Stimulated activated effector memory CD8-positive, alpha-beta T cell treated with anti-CD3 and anti-CD28 coated beads, Interleukin-12 subunit alpha, Interleukin-12 subunit beta, amount 100 ng/mL, for 72 hours (primary cell): ENCODE measurements at regions not wholly inside any gene's neighbourhood (a gene's known extent, or its start where the extent isn't known, plus 50 kb on each side); places are given as distances from the start of the nearest gene placed in this dataset.

Source experiments
- ATAC-seq: fragments of 150-1000 bp; cut with Tn5 transposase; 2 replicates; pipeline ENCODE4 v1.10.0; 2021
- DNase-seq, 2 donors: peaks; one replicate each; pipeline ENCODE4 v3.0.0; 2021 to 2022; ENCODE audit warnings: low spot score in 2 of 2
- H3K27ac Mint-ChIP-seq: one replicate; pipeline ENCODE4 v1.8.0; 2022; ENCODE audit warnings: mild to moderate bottlenecking, mixed read lengths
- H3K36me3 Mint-ChIP-seq: one replicate; pipeline ENCODE4 v1.8.0; 2022; ENCODE audit warnings: mild to moderate bottlenecking, mixed read lengths
- H3K4me1 Mint-ChIP-seq: one replicate; pipeline ENCODE4 v1.8.0; 2022; ENCODE audit warnings: mixed read lengths
- H3K4me3 Mint-ChIP-seq: one replicate; pipeline ENCODE4 v1.8.0; 2022; ENCODE audit warnings: mild to moderate bottlenecking, mixed read lengths
- H3K9me3 Mint-ChIP-seq: one replicate; pipeline ENCODE4 v1.8.0; 2022; ENCODE audit warnings: mixed read lengths

DNA sequence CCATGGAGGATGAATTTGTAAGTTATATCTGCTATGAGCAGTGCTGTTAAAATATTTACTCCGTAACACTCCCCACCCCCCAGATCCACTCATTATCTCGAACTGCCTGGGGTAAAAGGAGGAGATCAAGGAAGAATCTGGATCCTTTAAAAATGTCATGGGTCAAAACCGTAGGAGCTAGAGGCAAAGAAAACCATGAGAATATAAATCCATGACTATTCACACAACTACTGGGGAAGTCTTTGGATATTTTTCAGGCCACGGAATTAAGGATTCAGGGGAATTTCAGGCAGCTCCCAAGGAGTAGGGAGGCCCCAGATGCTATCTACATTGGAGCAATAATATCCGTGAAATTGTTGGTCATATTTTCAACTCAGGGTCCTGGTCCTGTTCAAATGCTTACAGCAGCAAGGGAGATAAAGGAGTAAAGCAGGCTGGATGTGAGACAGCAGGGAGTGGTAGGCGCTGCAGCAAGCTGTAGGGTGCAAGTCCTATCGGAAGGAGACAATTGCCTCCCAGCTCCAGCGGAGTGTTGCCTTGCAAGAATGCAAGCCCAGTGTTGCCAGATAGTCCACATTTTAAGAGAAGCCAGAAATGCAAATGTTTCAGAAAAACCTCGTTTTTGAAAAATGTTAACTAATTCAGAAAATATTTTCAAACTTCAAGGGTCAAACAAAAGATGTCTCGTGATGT lies 116.2 kb upstream of the KIT start:
- DNase-seq, result no peak
- H3K27ac Mint-ChIP-seq, result no peak overlapping the region

DNA sequence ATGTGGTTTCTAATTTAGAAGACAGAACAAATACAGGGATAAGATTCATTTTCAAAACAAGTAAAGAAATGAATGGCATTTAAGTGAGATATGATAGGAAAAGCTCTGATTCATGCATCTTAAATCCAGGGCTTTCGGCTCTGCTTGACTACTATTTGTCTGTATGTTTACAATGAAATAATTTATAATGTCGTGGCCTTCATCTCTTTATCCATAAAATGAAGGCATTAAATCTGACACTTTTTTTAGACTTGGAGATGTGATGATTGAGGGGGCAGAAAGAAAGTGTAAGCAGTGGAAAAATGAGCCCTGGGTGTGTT lies 115.7 kb upstream of the KIT start:
- Mint-ChIP-seq H3K9me3 (no peaks in the 10 kb centered on the region), H3K4me3 (no peak overlapping the region), H3K27ac (no peak overlapping the region), H3K36me3 (no peaks in the 10 kb centered on the region), H3K4me1 (peaks cover 6% of the 10 kb centered on the region)
- ATAC-seq, result no peak
- no peak for DNase-seq

More for the DNA sequence above, 116.2 kb upstream of the KIT start:
- H3K4me3 Mint-ChIP-seq, result no peak overlapping the region
- ATAC-seq, result no peak
- no peaks in the 10 kb centered on the region for H3K36me3 Mint-ChIP-seq
- no peaks in the 10 kb centered on the region for H3K9me3 Mint-ChIP-seq
- peaks cover 6% of the 10 kb centered on the region for H3K4me1 Mint-ChIP-seq

GRCh38 chr4:54542540-54543041 lies 115.2 kb upstream of the KIT start:
- ATAC-seq (no peak), DNase-seq (no peak)
- H3K9me3 Mint-ChIP-seq, result no peaks in the 10 kb centered on the region
- no peak overlapping the region for H3K4me3 Mint-ChIP-seq
- no peak overlapping the region for H3K27ac Mint-ChIP-seq
- peaks cover 6% of the 10 kb centered on the region for H3K4me1 Mint-ChIP-seq
- H3K36me3 Mint-ChIP-seq, result no peaks in the 10 kb centered on the region

DNA sequence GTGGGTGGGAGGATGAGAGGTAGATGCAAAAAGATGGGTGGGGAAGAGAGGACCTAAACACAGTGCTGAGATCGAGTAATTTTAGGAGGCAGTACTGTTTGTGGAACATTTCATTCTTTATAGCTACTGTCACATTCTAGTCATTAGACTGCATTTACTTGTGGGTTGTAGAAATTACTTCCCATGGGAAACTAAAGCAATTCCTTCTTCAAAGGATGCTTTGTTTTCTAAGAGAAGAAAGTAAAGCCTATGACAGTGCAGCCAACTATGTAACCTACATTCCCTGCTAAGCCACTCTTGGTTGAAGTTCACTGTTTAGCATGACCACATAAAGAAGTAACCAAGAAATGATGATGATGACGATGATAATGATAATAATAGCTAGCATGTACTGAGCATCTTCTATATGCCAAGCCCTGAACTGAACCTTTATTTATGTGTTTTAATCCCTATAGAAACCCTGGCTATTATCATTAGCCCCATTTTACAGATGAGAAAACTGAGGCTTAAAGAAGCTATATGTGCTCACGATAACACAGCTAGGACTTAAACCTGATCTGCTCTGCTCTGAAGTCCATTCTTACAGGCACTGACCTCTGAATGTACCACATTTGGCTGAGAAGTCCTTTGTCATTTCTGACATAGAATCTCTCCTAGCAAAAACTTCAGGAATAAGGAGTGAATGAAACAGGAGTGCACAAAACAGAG lies 114.5 kb upstream of the KIT start:
- no peaks in the 10 kb centered on the region for H3K9me3 Mint-ChIP-seq
- no peak overlapping the region for H3K4me3 Mint-ChIP-seq
- DNase-seq (no peak), ATAC-seq (no peak)
- H3K36me3 Mint-ChIP-seq, result no peaks in the 10 kb centered on the region
- no peak overlapping the region for H3K27ac Mint-ChIP-seq
- peaks cover 6% of the 10 kb centered on the region for H3K4me1 Mint-ChIP-seq

- H3K36me3 Mint-ChIP-seq, result no peaks in the 10 kb centered on the region
- ATAC-seq (no peak), DNase-seq (no peak)
- no peak overlapping the region for H3K4me3 Mint-ChIP-seq
- H3K4me1 Mint-ChIP-seq, result no peaks in the 10 kb centered on the region
- H3K9me3 Mint-ChIP-seq, result no peaks in the 10 kb centered on the region
- no peak overlapping the region for H3K27ac Mint-ChIP-seq
Observed at GRCh38 chr4:54545663-54546424, 111.9 kb upstream of the KIT start.

- H3K36me3 Mint-ChIP-seq, result no peaks in the 10 kb centered on the region
- H3K27ac Mint-ChIP-seq, result peak overlapping the region; percentile 56
- DNase-seq (no peak), ATAC-seq (peak; percentile 74)
- no peaks in the 10 kb centered on the region for H3K4me1 Mint-ChIP-seq
- H3K9me3 Mint-ChIP-seq, result no peaks in the 10 kb centered on the region
- no peak overlapping the region for H3K4me3 Mint-ChIP-seq
Observed at GRCh38 chr4:54547299-54548097, 110.3 kb upstream of the KIT start.

DNA sequence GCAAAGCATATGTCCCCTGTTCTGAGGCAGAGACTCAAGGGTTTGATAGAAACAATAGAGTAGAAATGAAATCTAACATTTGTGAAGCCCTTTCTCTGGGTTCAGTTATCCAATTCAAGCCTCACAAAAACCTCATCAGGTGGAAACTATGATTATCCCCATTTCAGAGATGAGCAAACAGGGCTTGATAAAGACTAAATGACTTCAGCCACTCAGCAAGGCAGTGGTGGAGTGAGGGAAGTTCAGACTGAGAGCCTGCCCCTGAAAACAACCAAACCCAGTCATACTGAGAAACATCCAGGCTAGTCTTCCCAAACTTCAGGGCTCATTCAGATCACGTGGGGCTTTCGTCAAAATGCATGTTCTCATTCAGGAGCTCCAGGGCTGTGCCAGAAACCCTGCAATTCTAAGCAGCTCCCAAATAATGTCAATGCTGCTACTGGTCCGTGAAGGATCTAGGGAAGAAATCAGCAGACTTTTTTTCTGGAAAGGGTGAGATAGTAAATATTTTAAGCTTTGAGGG lies 109.6 kb upstream of the KIT start:
- no peaks in the 10 kb centered on the region for H3K4me1 Mint-ChIP-seq
- DNase-seq, result no peak
- H3K27ac Mint-ChIP-seq, result peak overlapping the region; percentile 56
- no peaks in the 10 kb centered on the region for H3K36me3 Mint-ChIP-seq
- peak; percentile 68 for ATAC-seq
- no peak overlapping the region for H3K4me3 Mint-ChIP-seq
- H3K9me3 Mint-ChIP-seq, result no peaks in the 10 kb centered on the region

- H3K27ac Mint-ChIP-seq, result no peak overlapping the region
- no peaks in the 10 kb centered on the region for H3K9me3 Mint-ChIP-seq
- ATAC-seq, result no peak
Observed at GRCh38 chr4:54548831-54549460, 108.8 kb upstream of the KIT start.

DNA sequence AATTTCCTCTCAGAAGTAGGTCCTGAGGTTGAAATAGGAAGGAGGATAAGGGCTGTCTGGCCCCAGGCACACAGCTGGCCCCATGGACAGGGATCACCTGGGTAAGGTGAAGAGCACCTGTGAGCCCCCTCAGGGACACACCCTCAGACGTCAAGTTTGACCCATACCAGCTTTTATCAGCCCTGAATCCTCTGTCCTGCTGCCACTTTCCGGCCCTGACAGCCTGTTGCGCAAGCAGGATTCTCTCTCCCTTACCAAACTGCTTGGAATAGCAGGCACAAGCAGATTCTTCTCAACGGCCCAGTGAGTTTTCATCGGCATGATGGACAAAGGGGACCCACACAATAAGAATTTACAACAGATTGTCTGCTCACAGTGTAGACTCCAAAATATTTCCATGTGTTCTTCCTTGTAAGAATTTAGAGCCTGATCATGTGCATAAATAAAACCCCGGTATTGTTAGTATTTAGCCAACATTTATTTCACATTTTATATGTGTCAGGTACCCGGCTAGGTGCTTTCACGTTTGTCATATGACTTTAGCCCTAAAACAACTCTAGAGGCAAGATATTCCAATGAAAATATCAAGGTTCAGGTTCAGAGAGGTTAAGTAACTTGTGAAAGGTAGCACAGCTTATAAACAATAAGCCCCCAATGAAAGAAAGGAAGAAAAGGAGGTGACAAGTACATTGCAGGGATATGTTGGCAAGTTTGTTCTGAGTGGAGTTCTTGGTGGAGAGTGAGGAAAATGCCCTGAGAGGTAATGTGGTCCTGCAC lies 107.2 kb upstream of the KIT start:
- Mint-ChIP-seq H3K9me3 (no peaks in the 10 kb centered on the region), H3K36me3 (no peaks in the 10 kb centered on the region), H3K4me1 (no peaks in the 10 kb centered on the region), H3K27ac (no peak overlapping the region), H3K4me3 (no peak overlapping the region)
- ATAC-seq, result no peak
- no peak for DNase-seq

More at GRCh38 chr4:54548831-54549460, 108.8 kb upstream of the KIT start:
- Mint-ChIP-seq H3K36me3 (no peaks in the 10 kb centered on the region), H3K4me1 (no peaks in the 10 kb centered on the region), H3K4me3 (no peak overlapping the region)
- DNase-seq, result no peak

- no peak for DNase-seq
- no peak overlapping the region for H3K27ac Mint-ChIP-seq
- no peak overlapping the region for H3K4me3 Mint-ChIP-seq
- H3K36me3 Mint-ChIP-seq, result no peaks in the 10 kb centered on the region
- no peaks in the 10 kb centered on the region for H3K4me1 Mint-ChIP-seq
- H3K9me3 Mint-ChIP-seq, result no peaks in the 10 kb centered on the region
- no peak for ATAC-seq
Observed at GRCh38 chr4:54553001-54553400, 104.8 kb upstream of the KIT start.

DNA sequence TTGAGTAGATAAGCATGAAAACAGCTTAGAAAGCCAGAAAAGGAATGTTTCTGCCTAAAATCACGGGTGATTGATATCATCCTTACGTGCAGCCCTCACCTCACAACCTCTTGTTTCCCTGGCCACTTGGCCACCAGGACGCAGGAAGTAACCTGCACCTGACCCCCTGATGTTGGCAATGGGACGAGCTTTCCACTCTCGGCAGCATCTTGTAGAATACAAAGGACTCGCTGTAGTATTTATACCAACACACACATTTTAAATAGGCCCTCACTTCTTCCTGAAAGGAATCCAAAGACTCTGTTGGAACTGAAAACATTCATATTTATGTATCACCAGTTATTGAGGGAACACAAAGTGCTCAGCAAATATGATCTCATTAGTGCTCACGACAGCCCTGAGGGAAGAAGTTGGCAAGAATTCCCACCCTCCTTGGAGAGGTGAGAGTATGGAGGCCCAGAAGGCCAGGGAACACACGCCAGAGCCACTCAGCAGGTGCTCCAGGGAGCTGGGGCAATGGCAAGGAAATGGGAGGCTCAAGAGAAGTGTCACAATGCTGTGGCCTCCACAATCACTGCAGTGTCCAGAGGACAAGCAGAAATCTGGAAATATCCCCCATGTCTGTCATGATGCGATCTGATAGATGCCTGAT lies 103.3 kb upstream of the KIT start:
- ATAC-seq (no peak), DNase-seq (no peak)
- H3K4me3 Mint-ChIP-seq, result no peak overlapping the region
- no peaks in the 10 kb centered on the region for H3K36me3 Mint-ChIP-seq
- H3K4me1 Mint-ChIP-seq, result no peaks in the 10 kb centered on the region
- H3K27ac Mint-ChIP-seq, result no peak overlapping the region
- H3K9me3 Mint-ChIP-seq, result no peaks in the 10 kb centered on the region

- H3K27ac Mint-ChIP-seq, result no peak overlapping the region
- no peak for DNase-seq
- no peaks in the 10 kb centered on the region for H3K9me3 Mint-ChIP-seq
- H3K4me1 Mint-ChIP-seq, result no peaks in the 10 kb centered on the region
- H3K36me3 Mint-ChIP-seq, result no peaks in the 10 kb centered on the region
- H3K4me3 Mint-ChIP-seq, result no peak overlapping the region
- ATAC-seq, result no peak
Observed at GRCh38 chr4:54556051-54556450, 101.7 kb upstream of the KIT start.

DNA sequence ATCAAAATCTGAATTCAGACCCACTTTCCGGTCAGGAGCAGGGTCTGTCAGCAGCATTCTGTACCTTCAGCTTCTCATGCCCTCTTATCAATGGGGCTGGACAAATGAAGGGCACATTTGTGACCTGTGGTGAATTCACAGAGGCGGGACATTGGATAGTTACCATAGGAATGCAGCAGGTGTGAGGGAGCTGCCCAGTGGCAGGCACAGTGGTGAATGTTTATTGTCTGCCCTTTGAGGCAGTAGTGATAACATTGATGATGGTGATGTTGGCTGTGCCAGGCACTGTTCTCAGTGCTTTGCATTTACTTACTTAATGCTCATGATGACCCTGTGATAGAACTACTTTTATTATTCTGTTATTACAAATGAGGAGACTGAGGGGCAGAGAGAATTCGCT lies 101.2 kb upstream of the KIT start:
- H3K9me3 Mint-ChIP-seq, result no peaks in the 10 kb centered on the region
- no peaks in the 10 kb centered on the region for H3K4me1 Mint-ChIP-seq
- H3K4me3 Mint-ChIP-seq, result no peak overlapping the region
- DNase-seq, result no peak
- no peaks in the 10 kb centered on the region for H3K36me3 Mint-ChIP-seq
- ATAC-seq, result no peak
- no peak overlapping the region for H3K27ac Mint-ChIP-seq
